Adrenal gland (tissue), 9 donors: ENCODE measurements at regions not wholly inside any gene's neighbourhood (a gene's known extent, or its start where the extent isn't known, plus 50 kb on each side); places are given as distances from the start of the nearest gene placed in this dataset.

Experiments
- DNase-seq, 7 donors: peaks; one replicate each; pipeline ENCODE4 v3.0.0-alpha.2; 2019 to 2020
- H3K27ac ChIP-seq, 5 donors: fragments of 200-600 bp; sonication (generic) in 4 of 5; 1 replicate in 3 of 5; 2 replicates in 2 of 5; pipeline versions ENCODE4 v1.5.1 to v1.8.0; 2016 to 2020; ENCODE audit warnings: mild to moderate bottlenecking in 1 of 5
- H3K27me3 ChIP-seq: fragments of 200-600 bp; 2 replicates; pipeline ENCODE4 v1.8.0; 2021
- H3K36me3 ChIP-seq, 2 donors: fragments of 200-600 bp; replicated peaks in 1 of 2; 1 replicate in 1 of 2; 2 replicates in 1 of 2; pipeline versions ENCODE4 v1.5.1 to v1.8.0; 2018 to 2022
- H3K4me1 ChIP-seq, 2 donors: fragments of 200-600 bp; replicated peaks in 1 of 2; 1 replicate in 1 of 2; 2 replicates in 1 of 2; pipeline versions ENCODE4 v1.5.1 to v1.8.0; 2018 to 2021
- H3K4me3 ChIP-seq, 4 donors: fragments of 200-600 bp; sonication (generic) in 3 of 4; one replicate each; pipeline ENCODE4 v1.5.1; 2016 to 2018
- H3K9me3 ChIP-seq, 3 donors: fragments of 200-600 bp; sonication (generic) in 1 of 3; replicated peaks in 1 of 3; 1 replicate in 2 of 3; 2 replicates in 1 of 3; pipeline versions ENCODE4 v1.5.1 to v1.8.0; 2016 to 2021
- CTCF ChIP-seq, 6 experiments: fragments of 450-650 bp in 4 of 6; fragments of 200-600 bp in 2 of 6; sonication (generic) in 1 of 6; IDR thresholded peaks; 1 replicate in 5 of 6; 2 replicates in 1 of 6; pipeline versions ENCODE4 v1.5.1 to v1.8.0; 2016 to 2021; ENCODE audit warnings: antibody characterized with exemption in 6 of 6, mild to moderate bottlenecking in 2 of 6, moderate library complexity in 1 of 6
- POLR2A ChIP-seq, 2 donors: fragments of 450-650 bp; IDR thresholded peaks; one replicate each; pipeline ENCODE4 v1.6.1; 2017; ENCODE audit warnings: antibody characterized with exemption in 2 of 2, mild to moderate bottlenecking in 2 of 2, moderate library complexity in 1 of 2
- WGBS, 4 donors: extraction: QIAGEN DNeasy Blood & Tissue Kit in 2 of 4; methylation state at CpG; one replicate each; pipeline versions ENCODE4 v1.1.5 to v1.1.7; 2013 to 2017; 5-methylcytosine and 5-hydroxymethylcytosine counted together
- intact Hi-C, 2 donors: fragments of 100-400 bp; cut with DNase I; formaldehyde crosslinking; loops; one replicate each; pipeline versions ENCODE4 v1.14.1 to v1.15.0; 2022 to 2023
- donor health status: healthy with polysubstance abuse.
- donor health status: Bipolar disorder and iron deficiency.
- donor health status: DM: yes; HTN: yes; CAD: no.
- donor health status: DM: no; HTN: no; CAD: no.
- donor health status: DM: no; HTN: no; CAD: no.

GRCh38 chr6:137791281-137792159 is 75.5 kb upstream of the TNFAIP3 start:
- no peaks in the 10 kb centered on the region for H3K27me3 ChIP-seq
- no peaks in the 10 kb centered on the region for H3K9me3 ChIP-seq
- WGBS, 4 donors, result 62 to 67% (median 65%) methylated on average over 6 of the region's 6 CpGs
- H3K27ac ChIP-seq, result no peak overlapping the region
- peaks cover 6 to 9% of the 10 kb centered on the region in 2 donors for H3K4me1 ChIP-seq
- intact Hi-C loops, result no loop called here
- no peaks in the 10 kb centered on the region for H3K36me3 ChIP-seq
- H3K4me3 ChIP-seq, result no peak overlapping the region
- TF ChIP-seq CTCF (IDR thresholded peaks at IDR 0.05), result no peak
- TF ChIP-seq POLR2A (IDR thresholded peaks at IDR 0.05), result no peak
- DNase-seq, result peak in 1 of 7 donors; percentile 23

GRCh38 chr6:137792160-137793033 is 74.7 kb upstream of the TNFAIP3 start:
- Histone ChIP-seq H3K36me3 (no peaks in the 10 kb centered on the region), H3K27me3 (no peaks in the 10 kb centered on the region), H3K27ac (no peak overlapping the region), H3K9me3 (no peaks in the 10 kb centered on the region), H3K4me1 (peaks cover 6 to 9% of the 10 kb centered on the region in 2 donors), H3K4me3 (no peak overlapping the region)
- no peak for DNase-seq
- TF ChIP-seq POLR2A (IDR thresholded peaks at IDR 0.05) (no peak), CTCF (IDR thresholded peaks at IDR 0.05) (no peak)
- intact Hi-C loops, result no loop called here
- WGBS, 4 donors, result 83 to 88% (median 86%) methylated on average over 6 of the region's 6 CpGs

- DNase-seq, result no peak
- Histone ChIP-seq H3K27me3 (no peaks in the 10 kb centered on the region), H3K27ac (no peak overlapping the region), H3K4me1 (peaks cover 6 to 14% of the 10 kb centered on the region in 2 donors), H3K36me3 (no peaks in the 10 kb centered on the region), H3K4me3 (no peak overlapping the region), H3K9me3 (no peaks in the 10 kb centered on the region)
- intact Hi-C loops, result no loop called here
- 92 to 94% (median 93%) methylated on average over 8 of the region's 8 CpGs for WGBS, 4 donors
- no peak for TF ChIP-seq CTCF (IDR thresholded peaks at IDR 0.05)
Measured at GRCh38 chr6:137793805-137794515, 73.1 kb upstream of the TNFAIP3 start.
